ENCODE measurements at regions not wholly inside any gene's neighbourhood (a gene's known extent, or its start where the extent isn't known, plus 50 kb on each side); places are given as distances from the start of the nearest gene placed in this dataset.

DNA sequence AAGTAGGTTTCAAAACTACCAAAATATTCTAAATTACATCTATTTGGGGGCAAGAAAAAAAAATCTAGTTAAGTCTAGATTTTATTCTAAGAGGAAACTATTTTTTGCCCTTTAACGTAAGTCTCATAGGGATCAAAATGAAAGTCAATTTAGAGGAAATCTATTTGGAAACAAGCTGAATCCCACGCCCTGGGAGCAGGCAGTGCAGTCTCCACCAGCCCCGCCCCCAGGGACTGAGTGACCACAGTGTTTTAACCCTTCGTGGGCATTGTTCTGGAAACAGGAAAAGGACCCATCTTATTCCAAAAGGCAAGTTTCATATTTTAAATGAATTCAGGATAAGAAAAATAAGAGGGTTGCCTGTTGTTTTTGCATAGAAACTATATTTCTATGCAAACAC lies 209.7 kb downstream of the SPRY2 start:
- peak; percentile 16 for TF ChIP-seq POLR2A (IDR thresholded peaks at IDR 0.05)
- TF ChIP-seq, protein P1, sequence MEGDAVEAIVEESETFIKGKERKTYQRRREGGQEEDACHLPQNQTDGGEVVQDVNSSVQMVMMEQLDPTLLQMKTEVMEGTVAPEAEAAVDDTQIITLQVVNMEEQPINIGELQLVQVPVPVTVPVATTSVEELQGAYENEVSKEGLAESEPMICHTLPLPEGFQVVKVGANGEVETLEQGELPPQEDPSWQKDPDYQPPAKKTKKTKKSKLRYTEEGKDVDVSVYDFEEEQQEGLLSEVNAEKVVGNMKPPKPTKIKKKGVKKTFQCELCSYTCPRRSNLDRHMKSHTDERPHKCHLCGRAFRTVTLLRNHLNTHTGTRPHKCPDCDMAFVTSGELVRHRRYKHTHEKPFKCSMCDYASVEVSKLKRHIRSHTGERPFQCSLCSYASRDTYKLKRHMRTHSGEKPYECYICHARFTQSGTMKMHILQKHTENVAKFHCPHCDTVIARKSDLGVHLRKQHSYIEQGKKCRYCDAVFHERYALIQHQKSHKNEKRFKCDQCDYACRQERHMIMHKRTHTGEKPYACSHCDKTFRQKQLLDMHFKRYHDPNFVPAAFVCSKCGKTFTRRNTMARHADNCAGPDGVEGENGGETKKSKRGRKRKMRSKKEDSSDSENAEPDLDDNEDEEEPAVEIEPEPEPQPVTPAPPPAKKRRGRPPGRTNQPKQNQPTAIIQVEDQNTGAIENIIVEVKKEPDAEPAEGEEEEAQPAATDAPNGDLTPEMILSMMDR (IDR thresholded peaks at IDR 0.05) = no peak
